H9 (cell line): ENCODE measurements at regions not wholly inside any gene's neighbourhood (a gene's known extent, or its start where the extent isn't known, plus 50 kb on each side); places are given as distances from the start of the nearest gene placed in this dataset.
"Not testable (repeated sequence)": the region's sequence is repeated elsewhere in the genome, so short reads cannot be mapped to it uniquely, and the experiment has no call there.

Experiments
- DNase-seq: peaks from one replicate; pipeline ENCODE4 v3.0.0-alpha.2; 2017
- H2AFZ ChIP-seq: one replicate; pipeline ENCODE4 v1.6.1; 2013; ENCODE audit warnings: mild to moderate bottlenecking, low read length, control low read depth, moderate library complexity
- H2AK5ac ChIP-seq: 2 replicates; pipeline ENCODE4 v1.6.1; 2013; ENCODE audit warnings: low read length, control low read depth, mixed read lengths; ENCODE audit not compliant: insufficient read length
- H2BK120ac ChIP-seq: one replicate; pipeline ENCODE4 v1.6.1; 2013; ENCODE audit warnings: low read depth, mild to moderate bottlenecking, low read length, control low read depth, inconsistent platforms; ENCODE audit not compliant: poor library complexity, severe bottlenecking
- H2BK12ac ChIP-seq: 2 replicates; pipeline ENCODE4 v1.6.1; 2013; ENCODE audit warnings: low read length, control low read depth, mixed read lengths, low read depth; ENCODE audit not compliant: insufficient read length
- H2BK15ac ChIP-seq: 2 replicates; pipeline ENCODE4 v1.6.1; 2013; ENCODE audit warnings: low read depth, low read length, control low read depth
- H2BK20ac ChIP-seq: one replicate; pipeline ENCODE4 v1.6.1; 2013; ENCODE audit warnings: low read depth, mild to moderate bottlenecking, low read length, control low read depth, inconsistent platforms; ENCODE audit not compliant: poor library complexity, severe bottlenecking
- H2BK5ac ChIP-seq: 2 replicates; pipeline ENCODE4 v1.6.1; 2013; ENCODE audit warnings: low read length, control low read depth, mixed read lengths; ENCODE audit not compliant: insufficient read length
- H3K14ac ChIP-seq: 2 replicates; pipeline ENCODE4 v1.6.1; 2013; ENCODE audit warnings: low read length, control low read depth; ENCODE audit not compliant: insufficient read depth
- H3K18ac ChIP-seq: 2 replicates; pipeline ENCODE4 v1.6.1; 2013; ENCODE audit warnings: low read depth, mild to moderate bottlenecking, mixed read lengths, low read length, control low read depth; ENCODE audit not compliant: insufficient read length
- H3K23ac ChIP-seq: 2 replicates; pipeline ENCODE4 v1.6.1; 2013; ENCODE audit warnings: low read length, control low read depth, mixed read lengths, low read depth; ENCODE audit not compliant: insufficient read length
- H3K23me2 ChIP-seq: 2 replicates; pipeline ENCODE4 v1.6.1; 2013; ENCODE audit warnings: low read depth, mild to moderate bottlenecking, mixed read lengths, low read length, control low read depth; ENCODE audit not compliant: insufficient read length, poor library complexity, severe bottlenecking
- H3K27ac ChIP-seq: 2 replicates; pipeline ENCODE4 v1.5.1; 2013; ENCODE audit warnings: low read length, control low read depth, mixed read lengths, low read depth; ENCODE audit not compliant: insufficient read length
- H3K27me3 ChIP-seq: 2 replicates; pipeline ENCODE4 v1.6.1; 2013; ENCODE audit warnings: low read length, control low read depth, inconsistent platforms; ENCODE audit not compliant: insufficient read depth
- H3K4ac ChIP-seq: 2 replicates; pipeline ENCODE4 v1.6.1; 2013; ENCODE audit warnings: low read depth, mild to moderate bottlenecking, control low read depth, inconsistent platforms, low read length, moderate library complexity
- H3K4me1 ChIP-seq: 2 replicates; pipeline ENCODE4 v1.6.1; 2013; ENCODE audit warnings: low read length, control low read depth, inconsistent platforms; ENCODE audit not compliant: insufficient read depth
- H3K4me2 ChIP-seq: 2 replicates; pipeline ENCODE4 v1.6.1; 2013; ENCODE audit warnings: low read length, control low read depth, mixed read lengths; ENCODE audit not compliant: insufficient read length, insufficient read depth
- H3K56ac ChIP-seq: 2 replicates; pipeline ENCODE4 v1.6.1; 2013; ENCODE audit warnings: low read depth, mild to moderate bottlenecking, mixed read lengths, low read length, control low read depth; ENCODE audit not compliant: insufficient read length
- H3K79me1 ChIP-seq: 2 replicates; pipeline ENCODE4 v1.6.1; 2013; ENCODE audit warnings: low read depth, mild to moderate bottlenecking, moderate library complexity, low read length, control low read depth, inconsistent platforms; ENCODE audit not compliant: insufficient read depth, poor library complexity, severe bottlenecking
- H3K79me2 ChIP-seq: 2 replicates; pipeline ENCODE4 v1.6.1; 2013; ENCODE audit warnings: low read length, control low read depth, inconsistent platforms; ENCODE audit not compliant: insufficient read depth
- H3K9ac ChIP-seq: 2 replicates; pipeline ENCODE4 v1.6.1; 2013; ENCODE audit warnings: low read length, control low read depth, mixed read lengths; ENCODE audit not compliant: insufficient read length; ENCODE audit errors: extremely low read depth
- H3K9me3 ChIP-seq: one replicate; pipeline ENCODE4 v1.6.1; 2013; ENCODE audit warnings: low read depth, low read length, inconsistent platforms; ENCODE audit not compliant: control insufficient read depth
- H3T11ph ChIP-seq: one replicate; pipeline ENCODE4 v1.6.1; 2013; ENCODE audit warnings: mild to moderate bottlenecking, low read length, control low read depth, inconsistent platforms
- H4K20me1 ChIP-seq: one replicate; pipeline ENCODE4 v1.6.1; 2013; ENCODE audit not compliant: control insufficient read depth, insufficient read length, insufficient read depth
- H4K5ac ChIP-seq: 2 replicates; pipeline ENCODE4 v1.6.1; 2013; ENCODE audit warnings: low read depth, mild to moderate bottlenecking, mixed read lengths, low read length, control low read depth; ENCODE audit not compliant: insufficient read length
- H4K8ac ChIP-seq: replicated peaks from 2 replicates; pipeline ENCODE4 v1.6.1; 2013; ENCODE audit warnings: low read length, control low read depth, mixed read lengths, low read depth; ENCODE audit not compliant: insufficient read length
- H4K91ac ChIP-seq: 2 replicates; pipeline ENCODE4 v1.6.1; 2013; ENCODE audit warnings: low read depth, mild to moderate bottlenecking, moderate library complexity, mixed read lengths, low read length, control low read depth; ENCODE audit not compliant: insufficient read length
- H3K27ac Mint-ChIP-seq, 3 experiments: 2 replicates in 2 of 3; 3 replicates in 1 of 3; pipeline ENCODE4 v1.8.0; 2020 to 2021; ENCODE audit warnings: mixed read lengths in 3 of 3, mild to moderate bottlenecking in 1 of 3, moderate library complexity in 1 of 3
- H3K27me3 Mint-ChIP-seq: 2 replicates; pipeline ENCODE4 v1.8.0; 2021; ENCODE audit warnings: low read depth, mild to moderate bottlenecking, moderate library complexity, mixed read lengths
- H3K36me3 Mint-ChIP-seq, 3 experiments: 2 replicates in 2 of 3; 3 replicates in 1 of 3; pipeline ENCODE4 v1.8.0; 2020 to 2021; ENCODE audit warnings: low read depth in 3 of 3, mixed read lengths in 3 of 3; ENCODE audit not compliant: insufficient read depth in 1 of 3
- H3K4me1 Mint-ChIP-seq, 2 experiments: 2 replicates each; pipeline ENCODE4 v1.8.0; 2020; ENCODE audit warnings: mixed read lengths in 2 of 2
- H3K4me3 Mint-ChIP-seq, 2 experiments: 2 replicates in 1 of 2; 3 replicates in 1 of 2; pipeline ENCODE4 v1.8.0; 2020 to 2021; ENCODE audit warnings: mild to moderate bottlenecking in 2 of 2, mixed read lengths in 2 of 2, moderate library complexity in 1 of 2
- H3K9me3 Mint-ChIP-seq, 2 experiments: 2 replicates in 1 of 2; 3 replicates in 1 of 2; pipeline ENCODE4 v1.8.0; 2020; ENCODE audit warnings: mild to moderate bottlenecking in 2 of 2, mixed read lengths in 2 of 2, moderate library complexity in 1 of 2
- WGBS: extraction: QIAGEN DNeasy Blood & Tissue Kit; methylation state at CpG from one replicate; pipeline ENCODE4 v1.1.7; 2013; ENCODE audit warnings: missing lambda C conversion rate, low lambda C conversion rate, mixed read lengths; ENCODE audit not compliant: insufficient read length; ENCODE audit errors: extremely low coverage; 5-methylcytosine and 5-hydroxymethylcytosine counted together

GRCh38 chr4:49214453-49215081 lies 228.5 kb downstream of the CWH43 start:
- H2BK20ac ChIP-seq, H3K4ac ChIP-seq, DNase-seq, H3K14ac ChIP-seq, H2AFZ ChIP-seq, H3K4me1 Mint-ChIP-seq, H3K4me3 Mint-ChIP-seq, H4K5ac ChIP-seq, H3K4me1 ChIP-seq, H3K27ac Mint-ChIP-seq, H3K27ac ChIP-seq, H3K27me3 Mint-ChIP-seq, H2AK5ac ChIP-seq, H3K4me2 ChIP-seq, H3K23ac ChIP-seq, H2BK15ac ChIP-seq, H2BK120ac ChIP-seq, H3K27me3 ChIP-seq, H3K18ac ChIP-seq, H3T11ph ChIP-seq, H2BK12ac ChIP-seq, H3K79me1 ChIP-seq, H3K56ac ChIP-seq, H4K8ac ChIP-seq, H4K20me1 ChIP-seq, H2BK5ac ChIP-seq, H3K23me2 ChIP-seq, H3K79me2 ChIP-seq, H4K91ac ChIP-seq, H3K9ac ChIP-seq: not testable (repeated sequence)
- H3K9me3 Mint-ChIP-seq = peaks cover 96 to 97% of the 10 kb centered on the region in 2 experiments
- H3K36me3 Mint-ChIP-seq = peaks cover 23 to 56% (median 40%) of the 10 kb centered on the region in 3 experiments
- WGBS = no CpG with 5 or more reads among the region's 5 CpGs
- H3K9me3 ChIP-seq = peaks cover 82% of the 10 kb centered on the region

- H3T11ph ChIP-seq, H2AK5ac ChIP-seq, H3K23me2 ChIP-seq, H3K4me1 Mint-ChIP-seq, H3K14ac ChIP-seq, H3K18ac ChIP-seq, H3K27me3 ChIP-seq, H3K27ac Mint-ChIP-seq, H3K79me2 ChIP-seq, H2BK15ac ChIP-seq, H3K27me3 Mint-ChIP-seq, H4K91ac ChIP-seq, H3K9ac ChIP-seq, H3K4me1 ChIP-seq, H3K79me1 ChIP-seq, H4K5ac ChIP-seq, H4K8ac ChIP-seq, H3K4me2 ChIP-seq, H2BK5ac ChIP-seq, H2BK12ac ChIP-seq, H4K20me1 ChIP-seq, H3K23ac ChIP-seq, H2BK120ac ChIP-seq, H3K27ac ChIP-seq, H3K4me3 Mint-ChIP-seq, H2BK20ac ChIP-seq, DNase-seq, H3K4ac ChIP-seq, H2AFZ ChIP-seq, H3K56ac ChIP-seq: not testable (repeated sequence)
- H3K36me3 Mint-ChIP-seq = peaks cover 23 to 57% (median 38%) of the 10 kb centered on the region in 3 experiments
- WGBS = no CpG with 5 or more reads among the region's 2 CpGs
- peaks cover 96 to 97% of the 10 kb centered on the region in 2 experiments for H3K9me3 Mint-ChIP-seq
- peaks cover 82% of the 10 kb centered on the region for H3K9me3 ChIP-seq
Measured at GRCh38 chr4:49215082-49215479, 229.0 kb downstream of the CWH43 start.
